ENCODE measurements at regions not wholly inside any gene's neighbourhood (a gene's known extent, or its start where the extent isn't known, plus 50 kb on each side); places are given as distances from the start of the nearest gene placed in this dataset.

- no peaks in the 10 kb centered on the region for H3K9me3 ChIP-seq (replicated peaks in 1 of 3)
- no peak for DNase-seq
- no peaks in the 10 kb centered on the region for H3K4me1 ChIP-seq (replicated peaks in 1 of 2)
- TF ChIP-seq POLR2A (IDR thresholded peaks at IDR 0.05) (no peak), CTCF (IDR thresholded peaks at IDR 0.05) (no peak)
- intact Hi-C loops (cut with DNase I): no loop called here
- no peaks in the 10 kb centered on the region for H3K27me3 ChIP-seq
- H3K36me3 ChIP-seq (replicated peaks in 1 of 2): no peaks in the 10 kb centered on the region
- no peak overlapping the region for H3K27ac ChIP-seq
- no peak overlapping the region for H3K4me3 ChIP-seq
These were observed 893.8 kb upstream of the SLC10A2 start for GRCh38 chr13:103960001-103960400.

- DNase-seq: no peak
- Histone ChIP-seq H3K4me3 (no peak overlapping the region), H3K4me1 (replicated peaks in 1 of 2) (no peaks in the 10 kb centered on the region), H3K9me3 (replicated peaks in 1 of 3) (no peaks in the 10 kb centered on the region), H3K36me3 (replicated peaks in 1 of 2) (no peaks in the 10 kb centered on the region), H3K27me3 (no peaks in the 10 kb centered on the region), H3K27ac (no peak overlapping the region)
- intact Hi-C loops (cut with DNase I): no loop called here
- TF ChIP-seq CTCF (IDR thresholded peaks at IDR 0.05) (no peak), POLR2A (IDR thresholded peaks at IDR 0.05) (no peak)
- 72 to 85% (median 82%) methylated on average over 2 of the region's 2 CpGs for WGBS, 4 donors
These were observed 892.5 kb upstream of the SLC10A2 start for GRCh38 chr13:103958691-103959090.

- Histone ChIP-seq H3K9me3 (replicated peaks in 1 of 3) (no peaks in the 10 kb centered on the region), H3K4me3 (no peak overlapping the region), H3K4me1 (replicated peaks in 1 of 2) (no peaks in the 10 kb centered on the region), H3K27me3 (no peaks in the 10 kb centered on the region), H3K27ac (no peak overlapping the region), H3K36me3 (replicated peaks in 1 of 2) (no peaks in the 10 kb centered on the region)
- no peak for TF ChIP-seq POLR2A (IDR thresholded peaks at IDR 0.05)
- TF ChIP-seq CTCF (IDR thresholded peaks at IDR 0.05): no peak
- intact Hi-C loops (cut with DNase I): no loop called here
- DNase-seq: no peak
These were observed 891.7 kb upstream of the SLC10A2 start for GRCh38 chr13:103957939-103958338.

GRCh38 chr13:103953859-103954258 lies 887.6 kb upstream of the SLC10A2 start:
- Histone ChIP-seq H3K4me3 (no peak overlapping the region), H3K27ac (no peak overlapping the region), H3K4me1 (replicated peaks in 1 of 2) (no peaks in the 10 kb centered on the region), H3K9me3 (replicated peaks in 1 of 3) (no peaks in the 10 kb centered on the region), H3K36me3 (replicated peaks in 1 of 2) (no peaks in the 10 kb centered on the region), H3K27me3 (no peaks in the 10 kb centered on the region)
- no peak for DNase-seq
- intact Hi-C loops (cut with DNase I): no loop called here
- TF ChIP-seq POLR2A (IDR thresholded peaks at IDR 0.05): no peak
- WGBS, 4 donors: 66 to 100% (median 75%) methylated on average over 1 to 6 of the region's 6 CpGs

- Histone ChIP-seq H3K4me1 (replicated peaks in 1 of 2) (no peaks in the 10 kb centered on the region), H3K27me3 (no peaks in the 10 kb centered on the region), H3K27ac (no peak overlapping the region), H3K36me3 (replicated peaks in 1 of 2) (no peaks in the 10 kb centered on the region), H3K4me3 (no peak overlapping the region), H3K9me3 (replicated peaks in 1 of 3) (no peaks in the 10 kb centered on the region)
- intact Hi-C loops (cut with DNase I): no loop called here
- DNase-seq: no peak
- TF ChIP-seq POLR2A (IDR thresholded peaks at IDR 0.05): no peak
- no peak for TF ChIP-seq CTCF (IDR thresholded peaks at IDR 0.05)
- 62 to 72% (median 69%) methylated on average over 1 of the region's 1 CpG for WGBS, 4 donors
These were observed 886.0 kb upstream of the SLC10A2 start for GRCh38 chr13:103952183-103952582.
